K562 (cell line): ENCODE measurements at regions not wholly inside any gene's neighbourhood (a gene's known extent, or its start where the extent isn't known, plus 50 kb on each side); places are given as distances from the start of the nearest gene placed in this dataset.

Experiments
- ATAC-seq: fragments of 200-7000 bp; cut with Tn5 transposase; 3 replicates; pipeline ENCODE4 v1.9.1; 2020; ENCODE audit warnings: moderate library complexity
- BruUV-seq: library from RNA; stranded (reverse); fragments of 400-500 nt; replicated peaks from 2 replicates; lab custom pipeline; 2021; lab: Mats Ljungman, UMichigan
- CTCF ChIA-PET: fragments of 300-600 bp; formaldehyde crosslinking; extraction: SDS; loops from one replicate; lab custom pipeline; 2021; ENCODE audit warnings: low intra/inter-chr PET ratio; lab: Yijun Ruan, JAX
- POLR2A ChIA-PET: fragments of 300-600, 350-650 bp; sonication (Branson Sonifier 250); formaldehyde crosslinking; extraction: SDS; loops from one replicate; lab custom pipeline; 2021; ENCODE audit warnings: antibody characterized with exemption, inconsistent platforms; lab: Yijun Ruan, JAX
- DNase-seq, 4 experiments: peaks; one replicate each; pipeline versions ENCODE4 v3.0.0 to v3.0.0-alpha.2; 2011 to 2018; ENCODE audit warnings: low spot score in 3 of 4, mixed read lengths in 3 of 4; ENCODE audit errors: extremely low read depth in 1 of 4
- FAIRE-seq: peaks from 2 replicates; lab custom pipeline; 2011; peaks lifted over from hg19 to GRCh38; lab: Jason Lieb, UNC
- H2AFZ ChIP-seq: 2 replicates; pipeline ENCODE4 v1.6.0; 2011; ENCODE audit warnings: low read depth, low read length, control low read depth, inconsistent platforms
- H3K27ac ChIP-seq: fragments of 200-600 bp; 3 replicates; pipeline ENCODE4 v1.8.0; 2011; ENCODE audit warnings: low read depth, mild to moderate bottlenecking, control low read depth, inconsistent platforms, low read length, moderate library complexity, mixed read lengths; ENCODE audit errors: extremely low read depth
- H3K27me3 ChIP-seq, 2 experiments: fragments of 300-600 bp in 1 of 2; 2 replicates in 1 of 2; 3 replicates in 1 of 2; pipeline versions ENCODE4 v1.6.0 to v1.8.0; 2011; ENCODE audit warnings: inconsistent platforms in 2 of 2, low read length in 2 of 2, mild to moderate bottlenecking in 1 of 2, mixed read lengths in 1 of 2, moderate library complexity in 1 of 2; ENCODE audit not compliant: control insufficient read depth in 2 of 2, insufficient read depth in 2 of 2
- H3K36me3 ChIP-seq: fragments of 300-600 bp; 3 replicates; pipeline ENCODE4 v1.8.0; 2011; ENCODE audit warnings: mild to moderate bottlenecking, low read length, inconsistent platforms; ENCODE audit not compliant: control insufficient read depth, insufficient read depth
- H3K4me1 ChIP-seq, 2 experiments: fragments of 200-600 bp in 1 of 2; replicated peaks in 1 of 2; 2 replicates in 1 of 2; 3 replicates in 1 of 2; pipeline versions ENCODE4 v1.5.1 to v1.8.0; 2011; ENCODE audit warnings: inconsistent platforms in 2 of 2, low read length in 2 of 2, mild to moderate bottlenecking in 1 of 2, mixed read lengths in 1 of 2, moderate library complexity in 1 of 2; ENCODE audit not compliant: control insufficient read depth in 2 of 2, insufficient read depth in 2 of 2
- H3K4me2 ChIP-seq: 2 replicates; pipeline ENCODE4 v1.6.1; 2011; ENCODE audit warnings: low read length, control low read depth, inconsistent platforms, mixed read lengths; ENCODE audit not compliant: insufficient read depth
- H3K4me3 ChIP-seq: fragments of 200-600 bp; sonication (generic), shearing (Covaris generic); 2 replicates; pipeline ENCODE4 v1.5.1; 2016; ENCODE audit warnings: control low read depth, inconsistent platforms
- H3K79me2 ChIP-seq: fragments of 200-600 bp; 3 replicates; pipeline ENCODE4 v1.8.0; 2011; ENCODE audit warnings: low read length, inconsistent platforms; ENCODE audit not compliant: control insufficient read depth, insufficient read depth
- H3K9ac ChIP-seq, 2 experiments: 2 replicates each; pipeline versions ENCODE4 v1.6.0 to v1.6.1; 2011; ENCODE audit warnings: low read depth in 2 of 2, low read length in 2 of 2, control low read depth in 1 of 2, inconsistent platforms in 1 of 2, mild to moderate bottlenecking in 1 of 2, mixed read lengths in 1 of 2; ENCODE audit not compliant: insufficient read depth in 1 of 2
- H3K9me1 ChIP-seq: one replicate; pipeline ENCODE4 v1.6.0; 2011; ENCODE audit warnings: inconsistent platforms, mild to moderate bottlenecking, low read length, moderate library complexity; ENCODE audit not compliant: control insufficient read depth, insufficient read depth
- H3K9me3 ChIP-seq: replicated peaks from 2 replicates; pipeline ENCODE4 v1.5.1; 2011; ENCODE audit warnings: low read depth, low read length, inconsistent platforms; ENCODE audit not compliant: control insufficient read depth, insufficient read depth
- H4K20me1 ChIP-seq: replicated peaks from 2 replicates; pipeline ENCODE4 v1.6.1; 2011; ENCODE audit warnings: low read length, inconsistent platforms, mixed read lengths; ENCODE audit not compliant: control insufficient read depth, insufficient read depth
- BCOR ChIP-seq: fragments of 450-650 bp; IDR thresholded peaks from 2 replicates; pipeline ENCODE4 v1.6.1; 2016
- CBX1 ChIP-seq: sonication (generic); IDR thresholded peaks from 2 replicates; pipeline ENCODE4 v1.6.1; 2016; ENCODE audit warnings: antibody characterized with exemption, low read depth, mild to moderate bottlenecking
- CBX5 ChIP-seq: IDR thresholded peaks from 2 replicates; pipeline ENCODE4 v1.6.1; 2014; ENCODE audit warnings: low read depth, borderline replicate concordance
- ELK1 ChIP-seq: sonication (generic); formaldehyde crosslinking; IDR thresholded peaks from 2 replicates; pipeline ENCODE4 v1.8.1; 2022; ENCODE audit warnings: missing genetic modification reagents
- ERF ChIP-seq: fragments of 450-650 bp; formaldehyde crosslinking; IDR thresholded peaks from 2 replicates; pipeline ENCODE4 v1.4.0; 2020; ENCODE audit warnings: mild to moderate bottlenecking, mixed read lengths
- FOXK1 ChIP-seq: sonication (generic); formaldehyde crosslinking; IDR thresholded peaks from 2 replicates; pipeline ENCODE4 v1.8.0; 2022; ENCODE audit warnings: missing genetic modification reagents, mild to moderate bottlenecking, borderline replicate concordance
- MIER1 ChIP-seq: fragments of 450-650 bp; IDR thresholded peaks from 2 replicates; pipeline ENCODE4 v1.6.1; 2016; ENCODE audit warnings: antibody characterized with exemption, mild to moderate bottlenecking, low read depth
- MYBL2 ChIP-seq, 2 experiments: fragments of 450-650 bp in 1 of 2; sonication (generic) in 1 of 2; formaldehyde crosslinking in 1 of 2; IDR thresholded peaks; 2 replicates each; pipeline versions ENCODE4 v1.6.1 to v1.8.1; 2017 to 2022; ENCODE audit warnings: borderline replicate concordance in 1 of 2, inconsistent platforms in 1 of 2, low read depth in 1 of 2, mild to moderate bottlenecking in 1 of 2, missing genetic modification reagents in 1 of 2, moderate library complexity in 1 of 2
- NFE2 ChIP-seq: IDR thresholded peaks from 2 replicates; pipeline ENCODE4 v1.6.1; 2014; ENCODE audit warnings: antibody characterized with exemption, low read depth
- NR3C1 ChIP-seq: sonication (generic); formaldehyde crosslinking; IDR thresholded peaks from 2 replicates; pipeline ENCODE4 v1.8.1; 2022; ENCODE audit warnings: missing genetic modification reagents
- SMARCA4 ChIP-seq: fragments of 450-650 bp; IDR thresholded peaks from 2 replicates; pipeline ENCODE4 v1.6.1; 2016
- SRF ChIP-seq, 2 experiments: fragments of 250-450, 450-650 bp in 1 of 2; sonication (Bioruptor Pico) in 1 of 2; sonication (generic) in 1 of 2; formaldehyde crosslinking; IDR thresholded peaks; 2 replicates each; pipeline versions ENCODE4 v1.5.0 to v1.5.1; 2020 to 2022; ENCODE audit warnings: mild to moderate bottlenecking in 1 of 2, missing genetic modification reagents in 1 of 2
- SRSF1 ChIP-seq: fragments of 200-400 bp; formaldehyde crosslinking; IDR thresholded peaks from 2 replicates; pipeline ENCODE4 v1.6.1; 2017; ENCODE audit warnings: mild to moderate bottlenecking, low read depth, low read length, moderate library complexity
- USF1 ChIP-seq: sonication (generic); formaldehyde crosslinking; IDR thresholded peaks from 2 replicates; pipeline ENCODE4 v1.9.0; 2022; ENCODE audit warnings: mild to moderate bottlenecking, missing genetic modification reagents
- ZBTB1 ChIP-seq: sonication (generic); formaldehyde crosslinking; IDR thresholded peaks from 2 replicates; pipeline ENCODE4 v1.8.1; 2023; ENCODE audit warnings: missing genetic modification reagents, low read depth, mild to moderate bottlenecking, borderline replicate concordance
- ZBTB17 ChIP-seq: fragments of 450-650 bp; formaldehyde crosslinking; IDR thresholded peaks from 2 replicates; pipeline ENCODE4 v1.4.0; 2020; ENCODE audit warnings: mild to moderate bottlenecking
- ZNF140 ChIP-seq: fragments of 250-450 bp; sonication (Bioruptor Pico); IDR thresholded peaks from 2 replicates; pipeline ENCODE4 v1.8.0; 2021; ENCODE audit warnings: moderate library complexity, mild to moderate bottlenecking, inconsistent platforms
- ZNF507 ChIP-seq: conservative IDR thresholded peaks from 2 replicates; pipeline ENCODE4 v1.6.1; 2017; ENCODE audit warnings: missing genetic modification characterization, missing compliant biosample characterization
- ZNF655 ChIP-seq: fragments of 250-450 bp; sonication (Bioruptor Pico); IDR thresholded peaks from 2 replicates; pipeline ENCODE4 v1.5.0; 2021
- in situ Hi-C: fragments of 300-500 bp; cut with MboI; formaldehyde crosslinking; loops from 4 replicates; pipeline ENCODE4 v1.15.0; 2018; ENCODE audit warnings: inconsistent platforms, mixed read lengths
- intact Hi-C: fragments of 100-400 bp; cut with micrococcal nuclease; formaldehyde crosslinking; loops from 2 replicates; pipeline ENCODE4 v1.14.2; 2022

GRCh38 chr5:57831090-57831489, 348.5 kb upstream of the ACTBL2 start:
- FAIRE-seq = no peak
- Histone ChIP-seq H3K4me1 (no peaks in the 10 kb centered on the region), H3K36me3 (no peaks in the 10 kb centered on the region), H3K4me2 (no peak overlapping the region), H3K9ac (no peak overlapping the region), H3K27ac (no peak overlapping the region), H4K20me1 (no peaks in the 10 kb centered on the region), H3K4me3 (no peak overlapping the region), H3K27me3 (no peaks in the 10 kb centered on the region), H3K79me2 (no peaks in the 10 kb centered on the region), H3K9me3 (no peaks in the 10 kb centered on the region), H2AFZ (no peak overlapping the region), H3K9me1 (no peaks in the 10 kb centered on the region)
- no TSS peak for BruUV-seq
- ATAC-seq = no peak
- in situ Hi-C loops = no loop called here
- CTCF ChIA-PET = interaction anchor here (0.6 kb wide), 1 partner anchor 1977 kb away, joined by 3 read pairs; no protein-coding TSS in a partner anchor
- TF ChIP-seq CBX5 (no peak), SRSF1 (no peak), SRF (CRISPR knock-in tag; IDR thresholded peaks at IDR 0.05) (no peak), SMARCA4 (no peak), ERF (CRISPR knock-in tag) (no peak), CBX1 (no peak), NR3C1 (CRISPR knock-in tag) (no peak), ZNF140 (no peak), MIER1 (no peak), BCOR (no peak), ZNF507 (tag) (no peak), MYBL2 (IDR thresholded peaks at IDR 0.05; ENCODE audit: low read depth) (no peak), MYBL2 (CRISPR knock-in tag; IDR thresholded peaks at IDR 0.05; ENCODE audit: borderline replicate concordance) (no peak), ZNF655 (CRISPR knock-in tag) (no peak), ZBTB1 (CRISPR knock-in tag) (no peak), USF1 (CRISPR knock-in tag) (no peak), FOXK1 (CRISPR knock-in tag) (no peak), ZBTB17 (CRISPR knock-in tag) (no peak), NFE2 (no peak), ELK1 (CRISPR knock-in tag) (no peak)
- POLR2A ChIA-PET = no interaction called here
- intact Hi-C loops = no loop called here
- no peak for DNase-seq
